Thymus (tissue), 11 donors: ENCODE measurements at regions not wholly inside any gene's neighbourhood (a gene's known extent, or its start where the extent isn't known, plus 50 kb on each side); places are given as distances from the start of the nearest gene placed in this dataset.
"Not testable (repeated sequence)": the region's sequence is repeated elsewhere in the genome, so short reads cannot be mapped to it uniquely, and the experiment has no call there.

ENCODE experiments used
- DNase-seq, 9 donors: peaks; one replicate each; pipeline ENCODE4 v3.0.0-alpha.2; 2013; ENCODE audit warnings: low spot score in 9 of 9, low read depth in 6 of 9, missing footprints in 1 of 9
- H3K27ac ChIP-seq, 2 donors: one replicate each; pipeline ENCODE4 v1.5.1; 2013; ENCODE audit warnings: control low read depth in 1 of 2, low read depth in 1 of 2, low read length in 1 of 2, mild to moderate bottlenecking in 1 of 2, moderate library complexity in 1 of 2
- H3K27me3 ChIP-seq, 2 donors: one replicate each; pipeline ENCODE4 v1.5.1; 2013; ENCODE audit warnings: low read length in 1 of 2; ENCODE audit not compliant: control insufficient read depth in 2 of 2, insufficient read depth in 1 of 2
- H3K36me3 ChIP-seq, 2 donors: one replicate each; pipeline ENCODE4 v1.5.1; 2013; ENCODE audit warnings: low read length in 1 of 2, mild to moderate bottlenecking in 1 of 2, moderate library complexity in 1 of 2; ENCODE audit not compliant: control insufficient read depth in 2 of 2, insufficient read depth in 2 of 2
- H3K4me1 ChIP-seq, 2 donors: one replicate each; pipeline ENCODE4 v1.5.1; 2013; ENCODE audit warnings: low read length in 2 of 2; ENCODE audit not compliant: control insufficient read depth in 2 of 2, insufficient read depth in 2 of 2
- H3K4me3 ChIP-seq, 2 donors: one replicate each; pipeline ENCODE4 v1.5.1; 2013; ENCODE audit warnings: low read length in 2 of 2, control low read depth in 1 of 2, mild to moderate bottlenecking in 1 of 2
- H3K9me3 ChIP-seq, 2 donors: one replicate each; pipeline ENCODE4 v1.5.1; 2013; ENCODE audit warnings: low read length in 1 of 2, mild to moderate bottlenecking in 1 of 2; ENCODE audit not compliant: control insufficient read depth in 2 of 2, insufficient read depth in 1 of 2
- WGBS: extraction: QIAGEN DNeasy Blood & Tissue Kit; methylation state at CpG from one replicate; pipeline ENCODE4 v1.1.7; 2013; 5-methylcytosine and 5-hydroxymethylcytosine counted together
- donor health status: healthy.

DNA sequence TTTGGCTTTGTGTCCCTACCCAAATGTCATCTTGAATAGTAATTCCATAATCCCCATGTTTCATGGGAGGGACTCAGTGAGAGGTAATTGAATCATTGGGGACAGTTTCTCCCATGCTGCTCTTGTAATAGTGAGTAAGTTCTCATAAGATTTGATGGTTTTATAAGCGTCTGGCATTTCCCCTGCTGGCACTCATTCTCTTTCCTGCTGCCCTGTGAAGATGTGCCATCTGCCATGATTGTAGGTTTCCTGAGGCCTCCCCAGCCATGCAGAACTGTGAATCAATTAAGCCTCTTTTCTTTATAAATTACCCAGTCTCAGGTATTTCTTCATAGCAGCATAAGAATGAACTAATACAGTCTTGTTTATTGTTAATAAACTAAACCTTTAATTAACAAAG lies 402.6 kb downstream of the NYAP2 start:
- H3K27me3 ChIP-seq, H3K9me3 ChIP-seq, H3K4me1 ChIP-seq, H3K36me3 ChIP-seq, H3K4me3 ChIP-seq, H3K27ac ChIP-seq, DNase-seq: not testable (repeated sequence)
- 85% methylated on average over 1 of the region's 1 CpG for WGBS

DNA sequence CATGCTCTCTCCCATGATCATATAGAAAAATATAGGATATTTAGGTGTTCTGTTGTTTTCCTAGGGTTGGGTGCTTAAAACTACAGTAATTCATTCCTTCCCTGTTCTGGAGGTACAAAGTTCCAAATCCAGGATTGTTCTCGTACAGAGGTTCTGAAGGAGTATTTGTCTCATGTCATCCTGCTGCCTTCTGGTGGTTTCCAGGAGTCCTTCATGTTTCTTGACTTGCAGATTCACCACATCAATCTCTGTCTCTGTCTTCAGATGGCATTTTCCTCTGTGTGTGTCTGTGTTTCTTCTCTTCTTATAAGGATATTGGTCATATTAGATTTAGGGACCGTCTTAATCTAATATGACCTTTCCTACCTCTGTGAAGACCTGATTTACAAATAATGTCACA lies 397.9 kb downstream of the NYAP2 start:
- H3K27me3 ChIP-seq = no peaks in the 10 kb centered on the region
- H3K9me3 ChIP-seq = no peaks in the 10 kb centered on the region
- H3K27ac ChIP-seq = no peak overlapping the region
- no peak overlapping the region for H3K4me3 ChIP-seq
- DNase-seq = no peak
- H3K4me1 ChIP-seq = no peaks in the 10 kb centered on the region
- 92% methylated on average over 2 of the region's 2 CpGs for WGBS
- no peaks in the 10 kb centered on the region for H3K36me3 ChIP-seq

GRCh38 chr2:225794652-225795400 lies 395.3 kb downstream of the NYAP2 start:
- 97% methylated on average over 2 of the region's 2 CpGs for WGBS
- H3K27me3 ChIP-seq = no peaks in the 10 kb centered on the region
- no peaks in the 10 kb centered on the region for H3K9me3 ChIP-seq
- no peaks in the 10 kb centered on the region for H3K4me1 ChIP-seq
- no peak for DNase-seq
- no peaks in the 10 kb centered on the region for H3K36me3 ChIP-seq
- no peak overlapping the region for H3K4me3 ChIP-seq
- H3K27ac ChIP-seq = no peak overlapping the region

DNA sequence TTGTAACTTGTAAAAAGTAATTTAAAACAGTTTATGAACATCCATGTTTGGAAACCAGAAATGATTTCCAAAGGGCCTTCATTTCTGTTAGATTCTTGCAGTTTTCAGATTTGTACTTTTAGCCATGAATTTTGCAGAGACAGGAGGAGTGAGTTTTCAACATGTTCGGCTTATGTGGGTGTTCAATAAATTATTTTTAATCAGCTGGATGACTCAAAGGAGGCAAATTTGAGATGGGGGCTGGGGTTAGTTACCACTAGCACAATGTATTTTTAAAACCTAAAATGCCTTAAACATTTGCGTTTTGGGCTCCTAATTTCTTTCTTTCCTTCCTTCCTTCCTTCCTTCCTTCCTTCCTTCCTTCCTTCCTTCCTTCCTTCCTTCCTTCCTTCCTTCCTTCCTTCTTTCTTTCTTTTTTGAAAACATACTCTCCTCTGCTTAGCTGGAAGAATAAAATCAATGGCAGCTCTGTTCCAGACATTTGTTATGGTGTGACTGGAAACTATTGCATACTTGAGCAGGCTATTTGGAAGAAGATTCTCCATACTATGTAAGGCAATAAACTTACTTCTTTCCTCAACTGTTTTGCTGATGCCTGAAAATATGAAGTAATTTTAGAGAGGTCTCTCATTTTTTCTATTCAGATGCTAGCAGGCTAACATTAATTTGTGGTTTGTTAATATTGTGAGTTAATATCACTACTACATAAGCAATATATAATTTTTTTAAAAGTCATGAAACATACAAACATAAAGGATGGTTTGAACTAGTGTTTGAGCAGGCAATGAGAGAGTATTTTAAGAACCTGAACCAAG lies 394.4 kb downstream of the NYAP2 start:
- Histone ChIP-seq H3K4me3 (no peak overlapping the region), H3K4me1 (no peaks in the 10 kb centered on the region), H3K27me3 (no peaks in the 10 kb centered on the region), H3K36me3 (no peaks in the 10 kb centered on the region), H3K27ac (no peak overlapping the region), H3K9me3 (no peaks in the 10 kb centered on the region)
- WGBS = 54% methylated on average over 2 of the region's 2 CpGs
- no peak for DNase-seq

- Histone ChIP-seq H3K27ac (no peak overlapping the region), H3K36me3 (no peaks in the 10 kb centered on the region), H3K9me3 (no peaks in the 10 kb centered on the region), H3K4me1 (no peaks in the 10 kb centered on the region), H3K27me3 (no peaks in the 10 kb centered on the region), H3K4me3 (no peak overlapping the region)
- no peak for DNase-seq
- WGBS = 86% methylated on average over 5 of the region's 5 CpGs
These were observed 389.1 kb downstream of the NYAP2 start for GRCh38 chr2:225788571-225789094.

DNA sequence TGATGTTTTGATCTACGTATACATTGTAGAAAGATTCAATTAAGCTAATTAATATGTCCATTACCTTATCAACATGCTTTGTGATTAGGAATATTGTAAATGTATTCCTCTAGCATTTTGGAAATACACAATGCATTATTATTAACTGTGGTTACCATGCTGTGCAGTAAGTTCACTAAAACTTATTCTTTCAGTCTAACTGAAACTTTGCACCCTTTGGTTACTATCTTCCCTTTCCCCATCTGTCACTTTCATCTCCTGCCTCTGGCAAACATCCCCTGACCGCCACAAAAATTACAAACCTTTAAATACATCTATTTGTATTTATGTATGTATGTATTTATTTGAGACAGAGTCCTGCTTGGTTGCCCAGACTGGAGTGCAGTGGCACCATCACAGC lies 388.0 kb downstream of the NYAP2 start:
- DNase-seq = no peak
- H3K4me1 ChIP-seq = no peaks in the 10 kb centered on the region
- H3K36me3 ChIP-seq = no peaks in the 10 kb centered on the region
- WGBS = 92% methylated on average over 2 of the region's 2 CpGs
- no peak overlapping the region for H3K27ac ChIP-seq
- no peaks in the 10 kb centered on the region for H3K9me3 ChIP-seq
- no peaks in the 10 kb centered on the region for H3K27me3 ChIP-seq
- H3K4me3 ChIP-seq = no peak overlapping the region

- Histone ChIP-seq H3K4me1 (no peaks in the 10 kb centered on the region), H3K36me3 (no peaks in the 10 kb centered on the region), H3K9me3 (no peaks in the 10 kb centered on the region), H3K27me3 (no peaks in the 10 kb centered on the region), H3K27ac (no peak overlapping the region), H3K4me3 (no peak overlapping the region)
- 95% methylated on average over 2 of the region's 2 CpGs for WGBS
- DNase-seq = no peak
These were observed 382.5 kb downstream of the NYAP2 start for GRCh38 chr2:225781991-225782390.

DNA sequence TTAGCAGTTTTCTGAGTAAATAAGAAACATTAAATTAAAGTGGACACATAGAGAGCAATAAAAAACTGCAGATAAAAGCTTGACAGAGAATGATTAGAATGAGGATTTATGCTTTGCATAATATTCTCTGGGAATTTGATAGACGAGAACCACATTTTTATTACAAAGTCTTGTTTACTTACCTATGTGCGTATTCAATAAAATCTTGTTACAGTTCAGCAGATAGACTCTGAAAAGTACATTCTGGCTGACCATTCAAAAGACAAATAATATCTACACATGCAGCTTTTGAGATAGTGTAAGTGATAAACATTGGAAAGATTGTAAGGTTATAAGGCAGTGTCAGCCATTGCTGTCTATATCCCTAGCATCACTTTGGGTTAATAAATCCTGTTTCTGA lies 381.6 kb downstream of the NYAP2 start:
- WGBS = 95% methylated on average over 2 of the region's 2 CpGs
- H3K9me3 ChIP-seq = no peaks in the 10 kb centered on the region
- no peak for DNase-seq
- no peaks in the 10 kb centered on the region for H3K27me3 ChIP-seq
- H3K4me1 ChIP-seq = no peaks in the 10 kb centered on the region
- no peak overlapping the region for H3K27ac ChIP-seq
- H3K36me3 ChIP-seq = no peaks in the 10 kb centered on the region
- no peak overlapping the region for H3K4me3 ChIP-seq

DNA sequence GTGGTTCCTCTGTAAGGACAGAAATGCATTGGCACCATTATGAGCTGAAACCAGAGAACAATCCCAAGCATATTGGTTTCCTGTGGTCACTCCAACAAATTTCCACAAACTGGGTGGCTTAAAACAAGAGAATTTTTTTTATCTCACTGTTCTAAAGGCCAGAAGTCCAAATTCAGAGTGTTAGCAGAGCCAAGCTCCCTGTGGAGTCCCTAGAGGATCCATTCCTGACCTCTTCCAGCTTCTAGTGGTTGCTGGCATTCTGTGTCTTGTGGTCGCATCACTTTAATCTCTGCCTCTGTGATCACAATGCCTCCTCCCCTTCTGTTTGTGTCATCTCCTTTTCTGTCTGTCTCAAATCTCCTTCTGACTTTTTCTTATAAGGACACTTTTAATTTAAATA lies 380.3 kb downstream of the NYAP2 start:
- H3K9me3 ChIP-seq = no peaks in the 10 kb centered on the region
- 96% methylated on average over 1 of the region's 1 CpG for whole genome bisulfite sequencing
- no peak overlapping the region for H3K4me3 ChIP-seq
- H3K36me3 ChIP-seq = no peaks in the 10 kb centered on the region
- H3K4me1 ChIP-seq = no peaks in the 10 kb centered on the region
- H3K27ac ChIP-seq = no peak overlapping the region
- H3K27me3 ChIP-seq = no peaks in the 10 kb centered on the region
- DNase-seq = no peak
